Iris pigment epithelial cell (primary cell): ENCODE measurements at regions not wholly inside any gene's neighbourhood (a gene's known extent, or its start where the extent isn't known, plus 50 kb on each side); places are given as distances from the start of the nearest gene placed in this dataset.
"Not testable (repeated sequence)": the region's sequence is repeated elsewhere in the genome, so short reads cannot be mapped to it uniquely, and the experiment has no call there.

ENCODE experiments used
- DNase-seq: peaks from one replicate; pipeline ENCODE4 v3.0.0-alpha.2; 2011; ENCODE audit warnings: low read depth

DNA sequence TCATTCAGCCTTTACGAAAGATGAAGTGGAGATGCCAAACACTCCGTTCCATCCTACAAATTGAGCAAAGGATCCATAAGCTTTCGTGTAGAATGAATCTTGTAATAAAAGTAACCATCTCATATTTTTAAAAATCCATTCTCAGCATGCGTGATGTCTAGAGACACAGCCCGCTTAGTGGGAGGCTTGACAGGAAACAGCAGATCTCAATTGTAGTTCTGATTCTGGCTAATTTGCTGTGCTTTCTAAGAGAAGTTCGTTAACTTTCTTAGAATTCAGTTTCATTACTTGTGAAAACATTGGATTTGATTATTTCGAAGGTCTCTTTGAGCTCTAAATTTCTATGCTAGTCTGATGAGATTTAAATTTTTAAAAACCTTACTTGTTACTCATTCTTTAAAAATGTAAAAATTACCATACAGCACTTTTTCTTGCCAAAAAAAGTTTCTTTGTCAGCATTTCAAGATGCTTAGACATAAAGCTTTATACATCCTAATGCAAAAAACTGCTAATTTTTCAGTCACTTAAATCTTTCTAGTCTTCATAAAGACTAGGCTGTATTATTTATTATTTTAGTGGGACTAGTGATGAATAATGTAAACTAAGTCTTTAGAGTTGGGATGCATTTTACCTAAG lies 66.9 kb upstream of the NEIL3 start:
- DNase-seq, result no peak

DNA sequence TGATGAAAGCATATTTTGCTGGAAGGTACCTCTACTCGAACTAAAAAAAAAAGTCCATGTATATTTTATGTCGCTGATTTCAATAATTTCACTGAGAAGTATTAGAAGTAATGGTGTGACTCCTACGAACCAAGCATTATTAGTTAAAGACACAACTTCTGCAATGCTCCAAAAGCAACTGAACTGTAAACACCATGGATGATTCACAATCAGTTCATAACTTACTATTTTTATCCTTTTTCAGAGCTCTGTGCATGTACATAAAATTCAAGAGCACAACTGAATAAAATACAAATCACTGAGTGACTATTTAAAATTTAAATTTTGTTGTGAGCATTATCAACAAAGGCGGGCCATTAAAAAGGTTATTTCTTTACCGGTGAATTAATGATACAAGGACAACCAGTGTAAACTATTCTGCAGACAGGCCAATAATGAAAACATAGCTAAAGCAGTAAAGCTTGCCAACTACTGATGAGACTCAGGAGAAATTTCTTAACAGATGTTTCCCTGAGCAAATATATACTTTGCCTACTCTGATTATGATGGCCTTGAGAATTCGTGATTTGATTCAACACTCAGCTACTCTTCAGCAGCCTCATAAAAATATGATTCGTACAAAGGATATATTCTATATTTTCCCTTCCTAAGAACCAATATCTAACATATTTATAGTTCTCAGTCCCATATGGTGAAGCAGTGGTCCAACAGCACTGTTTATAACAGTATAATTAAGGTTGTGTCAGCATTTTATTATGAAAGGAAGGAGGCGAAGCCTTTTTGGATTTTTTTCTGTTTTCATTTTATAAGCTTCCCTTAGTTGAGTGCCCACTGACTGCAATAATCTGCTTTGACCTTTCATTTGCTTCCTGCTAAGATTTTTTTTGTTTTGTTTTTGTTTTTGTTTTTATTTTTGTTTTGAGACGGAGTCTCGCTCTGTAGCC lies 62.8 kb upstream of the NEIL3 start:
- DNase-seq, result peak; percentile 35

DNA sequence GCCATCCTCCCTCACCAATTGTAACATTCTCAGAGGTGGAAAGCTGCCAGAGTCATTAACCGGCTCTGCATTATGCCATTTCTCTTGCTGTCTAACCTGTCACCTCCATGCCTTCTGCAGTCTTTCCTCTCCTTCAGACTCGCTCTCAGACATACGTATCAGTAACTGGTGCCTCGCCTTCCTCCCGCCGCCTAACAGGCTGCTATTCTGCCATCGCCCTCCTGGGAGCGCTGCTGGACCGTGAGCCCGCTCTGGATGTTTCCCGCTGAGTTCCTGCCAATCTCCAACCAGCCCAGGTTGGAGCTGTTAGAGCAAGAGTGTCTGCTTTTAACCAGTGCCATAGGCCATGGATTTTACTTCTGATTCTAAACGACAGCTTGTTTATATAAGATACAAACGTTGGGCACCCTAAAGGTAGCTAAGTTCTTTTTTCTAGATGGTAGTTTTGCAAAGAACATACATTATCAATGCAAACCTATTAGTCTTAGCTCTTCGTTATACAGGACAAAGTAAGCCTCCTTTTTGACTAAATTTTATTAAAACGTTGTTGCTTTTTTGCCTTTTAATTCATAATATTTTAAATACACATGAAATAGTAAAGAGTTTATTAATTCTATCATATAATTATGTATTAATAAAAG lies 59.5 kb upstream of the NEIL3 start:
- DNase-seq, result peak; percentile 59

DNA sequence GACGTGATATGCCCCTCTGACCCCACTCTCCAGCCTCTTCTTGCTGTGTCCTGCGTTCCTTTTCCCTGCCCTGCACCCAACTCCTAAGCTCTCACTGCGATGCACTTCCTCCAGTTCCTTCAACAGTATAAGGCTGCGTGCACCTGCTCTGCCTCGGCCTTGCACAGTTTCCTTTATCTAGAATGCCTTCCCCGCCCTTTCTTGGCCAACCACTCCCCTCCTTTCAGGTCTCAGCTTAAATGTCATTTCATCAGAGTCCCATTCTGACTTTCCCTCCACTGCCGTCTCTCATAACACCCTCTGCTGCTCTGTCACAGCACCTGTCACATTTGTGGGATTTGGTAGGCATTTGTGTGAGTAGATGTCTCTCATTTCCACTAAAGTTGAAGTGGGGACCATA lies 58.4 kb upstream of the NEIL3 start:
- no peak for DNase-seq

DNA sequence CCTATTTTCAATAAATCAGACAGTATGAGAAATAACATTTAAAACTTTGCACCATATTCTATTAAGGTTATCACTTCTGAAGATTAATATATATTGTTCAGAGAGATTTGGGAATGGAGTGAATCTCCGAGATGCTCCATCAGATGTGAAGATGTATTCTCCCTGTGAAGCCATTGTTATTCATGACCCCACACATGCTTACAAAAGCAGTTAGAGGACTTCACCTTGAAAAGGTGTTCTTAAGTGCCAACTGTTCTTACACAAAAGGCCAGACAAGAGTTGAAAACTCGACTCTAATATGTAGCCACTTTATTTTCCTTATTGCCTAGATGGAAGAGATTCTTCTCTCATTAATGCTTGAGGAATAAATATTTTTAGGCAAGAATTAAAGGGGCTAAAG lies 54.3 kb upstream of the NEIL3 start:
- no peak for DNase-seq

DNA sequence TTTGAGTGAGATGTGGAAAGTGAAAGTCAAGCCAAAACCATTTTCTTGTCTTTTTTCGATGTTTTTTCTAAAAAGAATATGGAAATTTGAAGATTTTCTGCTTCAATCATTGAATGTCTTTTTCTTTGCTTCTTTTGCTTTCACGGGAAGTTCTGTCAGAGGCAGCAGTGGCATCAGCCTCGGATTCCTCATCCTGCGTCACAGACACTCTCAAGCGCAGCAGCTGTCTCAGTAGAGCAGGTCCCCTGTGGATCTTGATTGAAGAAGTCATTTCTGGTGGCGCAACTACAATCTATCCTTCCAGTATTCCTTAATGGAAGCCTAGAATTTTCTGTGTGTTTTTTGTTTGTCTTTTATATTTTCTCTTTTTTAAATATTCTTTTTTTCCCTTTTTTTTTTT lies 52.7 kb upstream of the NEIL3 start:
- DNase-seq, result no peak

DNA sequence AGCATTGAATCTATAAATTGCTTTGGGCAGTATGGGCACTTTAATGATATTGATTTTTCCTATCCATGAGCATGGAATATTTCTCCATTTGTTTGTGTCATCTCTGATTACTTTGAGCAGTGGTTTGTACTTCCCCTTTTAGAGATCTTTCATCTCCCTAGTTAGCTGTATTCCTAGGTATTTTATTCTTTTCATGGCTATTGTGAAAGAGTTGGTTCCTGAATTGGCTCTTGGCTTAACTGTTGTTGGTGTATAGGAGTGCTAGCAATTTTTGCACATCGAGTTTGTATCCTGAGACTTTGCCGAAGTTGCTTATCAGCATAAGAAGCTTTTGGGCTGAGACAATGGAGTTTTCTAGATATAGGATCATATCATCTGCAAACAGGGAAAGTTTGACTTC lies 50.2 kb upstream of the NEIL3 start:
- not testable (repeated sequence) for DNase-seq
